Myocyte (in vitro differentiated cells): ENCODE measurements at regions not wholly inside any gene's neighbourhood (a gene's known extent, or its start where the extent isn't known, plus 50 kb on each side); places are given as distances from the start of the nearest gene placed in this dataset.
"Not testable (repeated sequence)": the region's sequence is repeated elsewhere in the genome, so short reads cannot be mapped to it uniquely, and the experiment has no call there.

Experiments
- DNase-seq: peaks from one replicate; pipeline ENCODE4 v3.0.0-alpha.2; 2012; ENCODE audit warnings: low read depth

GRCh38 chr1:38670544-38671122 lies 188.9 kb downstream of the RRAGC start:
- no peak for DNase-seq

- DNase-seq, result no peak
Measured at GRCh38 chr1:38667626-38668025, 191.9 kb downstream of the RRAGC start.

- no peak for DNase-seq
Measured at GRCh38 chr1:38662126-38662525, 197.4 kb downstream of the RRAGC start.

GRCh38 chr1:38658883-38659282 lies 200.7 kb downstream of the RRAGC start:
- no peak for DNase-seq

- no peak for DNase-seq
Measured at GRCh38 chr1:38657873-38658272, 201.7 kb downstream of the RRAGC start.

GRCh38 chr1:38657207-38657840 lies 202.2 kb downstream of the RRAGC start:
- no peak for DNase-seq

- DNase-seq, result no peak
Measured at GRCh38 chr1:38656726-38657125, 202.8 kb downstream of the RRAGC start.

GRCh38 chr1:38652217-38652616 lies 207.4 kb downstream of the RRAGC start:
- DNase-seq, result no peak

GRCh38 chr1:38651669-38652068 lies 207.9 kb downstream of the RRAGC start:
- DNase-seq, result no peak

GRCh38 chr1:38648417-38648816 lies 211.2 kb downstream of the RRAGC start:
- DNase-seq, result no peak

GRCh38 chr1:38647341-38647740 lies 212.2 kb downstream of the RRAGC start:
- not testable (repeated sequence) for DNase-seq

GRCh38 chr1:38644092-38644491 lies 215.5 kb downstream of the RRAGC start:
- DNase-seq, result no peak

- no peak for DNase-seq
Measured at GRCh38 chr1:38641661-38642060, 217.9 kb downstream of the RRAGC start.

- no peak for DNase-seq
Measured at GRCh38 chr1:38640371-38640770, 219.2 kb downstream of the RRAGC start.

- DNase-seq, result no peak
Measured at GRCh38 chr1:38628241-38628640, 231.3 kb downstream of the RRAGC start.

GRCh38 chr1:38625939-38626338 lies 233.6 kb downstream of the RRAGC start:
- DNase-seq, result no peak

GRCh38 chr1:38624336-38625039 lies 235.1 kb downstream of the RRAGC start:
- DNase-seq, result no peak

- no peak for DNase-seq
Measured at GRCh38 chr1:38623529-38623928, 236.0 kb downstream of the RRAGC start.

GRCh38 chr1:38622197-38622596 lies 237.4 kb downstream of the RRAGC start:
- DNase-seq, result no peak

GRCh38 chr1:38616846-38617245 lies 242.7 kb downstream of the RRAGC start:
- DNase-seq, result no peak

- no peak for DNase-seq
Measured at GRCh38 chr1:38615680-38616079, 243.9 kb downstream of the RRAGC start.

- DNase-seq, result no peak
Measured at GRCh38 chr1:38614861-38615260, 244.7 kb downstream of the RRAGC start.

- DNase-seq, result no peak
Measured at GRCh38 chr1:38613996-38614395, 245.6 kb downstream of the RRAGC start.
